Central memory CD8-positive, alpha-beta T cell (primary cell): ENCODE measurements at regions not wholly inside any gene's neighbourhood (a gene's known extent, or its start where the extent isn't known, plus 50 kb on each side); places are given as distances from the start of the nearest gene placed in this dataset.
"Not testable (repeated sequence)": the region's sequence is repeated elsewhere in the genome, so short reads cannot be mapped to it uniquely, and the experiment has no call there.

Experiments used
- ATAC-seq: fragments of 150-1000 bp; cut with Tn5 transposase; replicated peaks from 2 replicates; pipeline ENCODE4 v1.10.0; 2022; ENCODE audit warnings: mild to moderate bottlenecking, moderate FRiP score, moderate number of reproducible peaks; ENCODE audit not compliant: poor library complexity, severe bottlenecking; ENCODE audit errors: extremely low read depth
- DNase-seq, 2 donors: peaks; one replicate each; pipeline ENCODE4 v3.0.0; 2021; ENCODE audit warnings: low spot score in 2 of 2
- H3K27ac Mint-ChIP-seq: one replicate; pipeline ENCODE4 v1.8.0; 2022; ENCODE audit warnings: low read depth, mild to moderate bottlenecking, moderate library complexity, mixed read lengths
- H3K27me3 Mint-ChIP-seq: one replicate; pipeline ENCODE4 v1.8.0; 2022; ENCODE audit warnings: mixed read lengths
- H3K36me3 Mint-ChIP-seq: one replicate; pipeline ENCODE4 v1.8.0; 2022; ENCODE audit warnings: mild to moderate bottlenecking, moderate library complexity, mixed read lengths; ENCODE audit not compliant: insufficient read depth
- H3K4me1 Mint-ChIP-seq: one replicate; pipeline ENCODE4 v1.8.0; 2022; ENCODE audit warnings: mixed read lengths
- H3K4me3 Mint-ChIP-seq: one replicate; pipeline ENCODE4 v1.8.0; 2022; ENCODE audit warnings: mild to moderate bottlenecking, moderate library complexity, mixed read lengths
- H3K9me3 Mint-ChIP-seq: one replicate; pipeline ENCODE4 v1.8.0; 2022; ENCODE audit warnings: mixed read lengths

DNA sequence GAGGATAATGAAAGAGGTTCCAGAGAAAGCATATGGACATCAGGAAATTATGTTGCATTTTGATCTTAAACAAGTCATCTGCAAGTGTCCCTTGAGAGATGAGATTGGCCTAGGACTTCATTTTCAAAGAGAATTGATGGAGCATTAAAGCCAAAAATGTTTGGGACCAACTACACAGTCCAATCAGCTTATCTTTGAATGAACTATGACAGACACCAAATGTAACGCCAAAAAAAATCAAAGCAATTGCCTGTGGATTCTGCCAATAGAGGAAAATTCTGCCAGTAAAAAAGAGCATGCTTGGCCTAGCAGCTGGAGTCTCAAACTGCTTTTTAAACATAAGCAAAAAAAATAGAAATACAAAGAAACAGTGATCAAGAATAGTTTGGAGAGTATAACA, 594.5 kb upstream of the CHAC2 start:
- peaks cover 10% of the 10 kb centered on the region for H3K9me3 Mint-ChIP-seq
- ATAC-seq (no peak), DNase-seq (no peak)
- H3K4me1 Mint-ChIP-seq = no peaks in the 10 kb centered on the region
- no peaks in the 10 kb centered on the region for H3K27me3 Mint-ChIP-seq
- no peak overlapping the region for H3K4me3 Mint-ChIP-seq
- no peaks in the 10 kb centered on the region for H3K36me3 Mint-ChIP-seq
- H3K27ac Mint-ChIP-seq = no peak overlapping the region

DNA sequence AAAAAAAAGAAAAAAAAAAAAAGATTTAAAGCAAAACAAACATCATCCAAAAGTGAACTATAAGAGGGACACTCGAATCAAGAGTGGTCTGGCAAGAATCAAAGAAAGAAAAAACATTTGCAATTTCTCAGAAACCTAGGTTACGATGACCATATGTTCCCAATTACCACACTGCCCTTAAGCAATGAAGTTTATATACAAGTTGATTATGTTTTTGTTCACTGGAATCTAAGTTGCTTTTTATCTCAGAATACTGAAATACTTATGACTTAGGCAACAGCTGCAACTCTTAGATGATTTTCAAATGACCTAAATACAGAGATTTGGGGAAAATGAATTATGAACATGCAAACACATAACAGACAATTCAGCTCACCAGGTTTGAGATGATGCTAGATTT, 597.1 kb upstream of the CHAC2 start:
- Mint-ChIP-seq H3K9me3 (peaks cover 10% of the 10 kb centered on the region), H3K4me3 (no peak overlapping the region), H3K27ac (no peak overlapping the region), H3K36me3 (no peaks in the 10 kb centered on the region), H3K27me3 (no peaks in the 10 kb centered on the region), H3K4me1 (no peaks in the 10 kb centered on the region)
- no peak for DNase-seq
- ATAC-seq = no peak

DNA sequence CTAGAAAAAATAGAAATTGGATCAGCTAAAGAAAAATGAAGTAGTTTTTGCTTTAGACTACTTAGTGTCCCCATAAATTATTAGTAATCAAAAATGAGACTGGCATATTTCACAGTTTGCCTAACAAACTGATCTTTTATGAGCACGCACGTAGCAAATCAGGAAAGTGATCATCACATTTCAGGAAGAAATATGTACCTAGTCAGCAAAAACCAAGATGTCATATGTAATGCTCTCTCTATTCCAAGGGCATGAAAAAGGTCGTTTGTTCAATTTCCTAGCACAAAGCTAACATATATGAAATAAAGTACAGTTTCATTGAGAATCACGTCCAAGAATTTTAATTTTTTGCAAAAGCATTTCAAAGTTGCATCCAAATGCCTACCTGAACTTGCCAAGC, 600.4 kb upstream of the CHAC2 start:
- DNase-seq (no peak), ATAC-seq (no peak)
- Mint-ChIP-seq H3K27ac (no peak overlapping the region), H3K4me1 (no peaks in the 10 kb centered on the region), H3K27me3 (no peaks in the 10 kb centered on the region), H3K36me3 (no peaks in the 10 kb centered on the region), H3K4me3 (no peak overlapping the region), H3K9me3 (peaks cover 5% of the 10 kb centered on the region)

DNA sequence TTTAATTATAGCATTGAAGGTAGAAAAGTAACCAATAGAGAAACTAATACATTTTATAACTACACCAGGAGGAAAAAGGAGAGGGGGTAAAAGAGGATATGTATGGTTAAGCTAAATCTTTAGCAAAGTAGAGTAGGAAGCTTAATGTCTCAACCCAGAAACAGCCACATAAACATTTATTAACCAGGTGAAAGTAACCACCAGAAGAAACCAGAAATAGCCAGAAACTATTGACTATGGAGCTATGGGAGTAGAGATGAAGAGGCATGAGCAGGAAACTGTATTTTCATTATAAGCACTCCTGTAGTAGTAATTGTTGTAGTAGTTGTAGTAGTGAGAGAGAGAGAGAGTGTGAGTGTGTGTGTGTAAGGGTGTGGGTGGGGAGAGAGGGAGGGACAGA, 617.5 kb upstream of the CHAC2 start:
- peaks cover 12% of the 10 kb centered on the region for H3K9me3 Mint-ChIP-seq

DNA sequence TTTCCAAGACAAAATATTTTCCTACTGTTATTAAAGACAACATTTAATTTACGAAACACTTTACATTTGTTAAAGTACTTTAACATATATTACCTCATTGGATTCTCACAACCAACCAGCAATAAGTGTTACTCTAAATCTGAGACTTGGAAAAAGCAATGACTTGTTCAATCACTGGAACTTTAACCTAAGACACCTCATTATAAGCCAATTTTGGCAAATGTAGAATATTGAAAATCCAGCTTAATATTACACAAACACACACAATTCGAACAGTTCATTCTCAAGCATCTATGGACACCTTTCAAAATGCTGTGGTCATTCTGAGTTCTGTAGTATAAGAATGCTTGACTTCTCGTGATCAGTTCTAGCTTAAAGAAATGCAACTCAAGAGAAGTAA, 619.4 kb upstream of the CHAC2 start:
- Mint-ChIP-seq H3K36me3 (no peaks in the 10 kb centered on the region), H3K9me3 (peaks cover 17% of the 10 kb centered on the region), H3K27me3 (no peaks in the 10 kb centered on the region), H3K4me3 (no peak overlapping the region), H3K4me1 (no peaks in the 10 kb centered on the region), H3K27ac (no peak overlapping the region)
- no peak for ATAC-seq
- DNase-seq = no peak

More for the DNA sequence above, 617.5 kb upstream of the CHAC2 start:
- no peak for DNase-seq
- no peak overlapping the region for H3K4me3 Mint-ChIP-seq
- no peak overlapping the region for H3K27ac Mint-ChIP-seq
- no peaks in the 10 kb centered on the region for H3K36me3 Mint-ChIP-seq
- H3K4me1 Mint-ChIP-seq = no peaks in the 10 kb centered on the region
- no peak for ATAC-seq
- H3K27me3 Mint-ChIP-seq = no peaks in the 10 kb centered on the region

DNA sequence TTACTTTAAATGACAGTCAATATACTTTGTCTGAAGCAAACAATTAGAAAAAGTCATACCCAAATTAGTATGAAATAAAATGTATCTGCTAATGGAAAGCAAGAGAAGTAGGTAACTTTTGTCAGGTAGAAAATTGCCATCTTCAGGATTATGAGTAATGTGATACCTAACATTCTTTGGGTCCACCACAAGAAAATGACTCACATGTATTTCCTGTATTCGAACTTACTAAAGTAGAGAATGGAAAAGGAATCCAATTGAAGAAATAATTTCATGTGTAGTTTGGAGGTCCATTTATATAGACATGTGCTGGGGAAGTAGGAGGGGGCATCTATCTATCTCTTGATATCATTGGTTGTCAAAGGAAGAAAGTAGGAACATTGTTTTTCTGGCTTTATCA, 636.2 kb upstream of the CHAC2 start:
- ATAC-seq (no peak), DNase-seq (no peak)
- Mint-ChIP-seq H3K4me3 (no peak overlapping the region), H3K36me3 (no peaks in the 10 kb centered on the region), H3K27ac (no peak overlapping the region), H3K27me3 (no peaks in the 10 kb centered on the region), H3K9me3 (peaks cover 15% of the 10 kb centered on the region), H3K4me1 (no peaks in the 10 kb centered on the region)

DNA sequence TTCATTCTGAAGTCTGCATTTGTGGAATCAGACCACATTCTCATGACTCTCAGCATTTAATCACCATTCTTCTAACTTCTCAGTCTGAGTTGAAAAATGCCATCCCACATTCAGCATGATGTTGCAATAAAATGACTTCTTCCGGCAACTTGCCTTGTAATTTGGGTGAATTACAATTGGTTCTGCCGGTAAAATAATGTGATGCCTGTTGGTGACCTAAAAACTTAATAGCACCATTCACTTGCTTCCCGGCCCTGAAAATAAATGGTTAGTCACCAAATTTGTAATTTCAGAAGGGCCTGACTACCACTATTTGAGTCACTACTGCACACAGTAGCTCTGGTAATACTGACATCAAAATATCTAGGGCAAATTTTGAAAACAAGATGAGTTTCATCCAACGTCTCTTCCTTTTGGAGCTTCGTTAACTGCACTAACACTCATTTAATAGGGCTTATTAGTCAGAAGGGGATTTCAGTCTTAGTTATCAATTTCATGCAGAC, 637.1 kb upstream of the CHAC2 start:
- Mint-ChIP-seq H3K4me1 (no peaks in the 10 kb centered on the region), H3K9me3 (peaks cover 6% of the 10 kb centered on the region), H3K4me3 (no peak overlapping the region), H3K27ac (no peak overlapping the region), H3K36me3 (no peaks in the 10 kb centered on the region), H3K27me3 (no peaks in the 10 kb centered on the region)
- no peak for DNase-seq
- no peak for ATAC-seq

DNA sequence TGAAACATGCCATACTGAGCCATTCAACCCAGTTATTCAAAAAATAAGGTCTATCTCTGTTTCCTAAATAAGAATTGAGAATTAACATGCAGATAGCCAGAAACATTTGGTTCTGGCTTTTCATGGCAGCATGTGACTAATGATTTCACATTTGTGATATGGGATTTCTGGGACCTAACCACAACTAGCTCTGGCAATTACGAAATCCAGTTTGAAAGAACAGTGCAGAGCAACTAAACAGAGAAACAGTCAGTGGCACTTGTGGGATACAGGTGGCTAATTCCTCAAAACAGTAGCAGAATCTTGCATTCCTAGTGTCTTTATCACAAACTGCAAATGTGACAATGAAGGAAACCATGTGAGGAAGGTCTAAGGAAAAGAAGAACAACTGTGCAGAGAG, 637.8 kb upstream of the CHAC2 start:
- no peak overlapping the region for H3K4me3 Mint-ChIP-seq
- no peaks in the 10 kb centered on the region for H3K4me1 Mint-ChIP-seq
- H3K9me3 Mint-ChIP-seq = peaks cover 6% of the 10 kb centered on the region
- DNase-seq = no peak
- ATAC-seq = no peak
- no peaks in the 10 kb centered on the region for H3K36me3 Mint-ChIP-seq
- no peaks in the 10 kb centered on the region for H3K27me3 Mint-ChIP-seq
- no peak overlapping the region for H3K27ac Mint-ChIP-seq

DNA sequence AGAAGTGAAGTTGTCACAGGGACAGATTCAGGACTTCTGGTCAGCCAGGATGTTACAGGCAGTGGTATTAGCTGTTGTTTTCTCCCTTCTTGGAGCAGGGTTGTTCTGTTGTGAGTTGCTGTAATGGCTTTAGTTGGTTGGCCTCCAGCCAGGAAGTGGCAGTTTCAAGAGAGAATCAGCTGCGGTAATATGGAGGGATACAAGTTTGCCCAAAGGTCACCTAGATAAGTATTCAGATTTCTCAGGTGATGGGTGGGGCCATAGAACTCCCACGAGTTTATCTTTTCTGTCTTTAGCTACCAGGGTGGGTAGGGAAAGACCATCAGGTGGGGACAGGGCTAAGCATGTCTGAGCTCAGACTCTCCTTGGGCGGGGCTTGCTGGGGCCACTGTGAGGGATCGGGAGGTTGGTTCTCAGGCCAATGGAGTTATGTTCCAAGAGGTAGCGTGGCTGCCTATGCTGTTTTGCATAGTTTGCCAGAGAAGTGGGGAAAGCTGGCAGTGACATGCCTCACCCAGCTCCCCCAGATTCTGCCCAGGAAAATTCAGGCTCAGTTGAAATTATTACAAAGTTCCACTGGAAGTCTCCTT, 640.4 kb upstream of the CHAC2 start:
- H3K4me1 Mint-ChIP-seq = no peaks in the 10 kb centered on the region
- DNase-seq (no peak), ATAC-seq (no peak)
- no peak overlapping the region for H3K27ac Mint-ChIP-seq
- H3K27me3 Mint-ChIP-seq = no peaks in the 10 kb centered on the region
- no peak overlapping the region for H3K4me3 Mint-ChIP-seq
- H3K36me3 Mint-ChIP-seq = no peaks in the 10 kb centered on the region
- peaks cover 11% of the 10 kb centered on the region for H3K9me3 Mint-ChIP-seq

DNA sequence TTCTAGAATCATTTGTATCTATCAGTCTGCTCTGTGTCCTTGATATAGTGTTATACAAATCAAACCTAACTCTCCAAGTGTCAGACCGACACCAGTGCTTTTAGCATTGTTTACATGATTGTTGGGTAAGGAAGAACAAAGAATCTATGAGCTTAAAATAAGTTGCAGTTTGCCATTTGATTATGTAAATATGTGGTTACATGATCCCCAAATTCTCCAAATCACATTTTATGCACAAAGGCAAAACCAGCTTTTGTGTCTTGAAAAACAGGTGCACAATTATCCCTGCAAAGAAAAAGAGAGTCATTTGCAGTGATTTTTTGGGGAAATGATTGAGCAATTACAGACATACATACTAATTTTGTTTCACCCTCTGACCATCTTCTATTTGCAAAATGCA, 652.6 kb upstream of the CHAC2 start:
- no peaks in the 10 kb centered on the region for H3K9me3 Mint-ChIP-seq
- DNase-seq (no peak), ATAC-seq (no peak)
- no peak overlapping the region for H3K4me3 Mint-ChIP-seq
- no peaks in the 10 kb centered on the region for H3K4me1 Mint-ChIP-seq
- no peaks in the 10 kb centered on the region for H3K36me3 Mint-ChIP-seq
- no peak overlapping the region for H3K27ac Mint-ChIP-seq
- no peaks in the 10 kb centered on the region for H3K27me3 Mint-ChIP-seq

DNA sequence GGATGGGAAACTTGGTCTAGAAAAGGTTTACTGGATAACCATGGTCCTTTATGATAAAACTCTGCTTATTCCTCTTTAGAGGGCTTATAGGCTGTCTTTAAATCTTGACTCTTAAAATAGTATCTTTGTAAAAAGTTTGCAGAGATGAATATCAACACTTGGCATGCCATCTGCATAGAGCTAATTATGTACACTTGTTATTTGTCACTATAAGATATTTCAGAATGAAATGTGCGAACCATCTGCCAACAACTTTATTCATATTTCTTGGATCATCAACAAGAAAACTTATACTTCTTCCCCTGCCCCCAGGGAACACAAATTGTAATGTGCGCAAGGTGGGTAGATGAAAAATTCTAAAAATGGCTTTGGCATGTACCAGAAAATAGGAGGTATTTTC, 653.0 kb upstream of the CHAC2 start:
- Mint-ChIP-seq H3K4me3 (no peak overlapping the region), H3K27ac (no peak overlapping the region), H3K27me3 (no peaks in the 10 kb centered on the region), H3K4me1 (no peaks in the 10 kb centered on the region), H3K9me3 (no peaks in the 10 kb centered on the region), H3K36me3 (no peaks in the 10 kb centered on the region)
- DNase-seq = no peak
- no peak for ATAC-seq

DNA sequence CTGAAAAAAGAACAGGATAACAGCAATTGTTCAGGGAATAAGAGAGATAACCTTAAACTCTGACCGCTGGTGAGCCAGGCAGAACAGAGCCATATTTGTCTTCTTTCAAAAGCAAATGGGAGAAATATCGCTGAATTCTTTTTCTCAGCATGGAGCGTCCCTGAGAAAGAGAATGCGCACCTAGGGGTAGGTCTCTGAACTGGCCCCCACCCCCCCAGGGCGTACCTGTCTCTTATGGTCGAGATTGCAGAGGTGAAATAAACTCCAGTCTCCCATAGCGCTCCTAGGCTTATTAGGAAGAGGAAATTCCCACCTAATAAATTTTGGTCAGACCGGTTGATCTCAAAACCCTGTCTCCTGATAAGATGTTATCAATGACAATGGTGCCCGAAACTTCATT, 655.2 kb upstream of the CHAC2 start:
- H3K27ac Mint-ChIP-seq, H3K4me3 Mint-ChIP-seq, H3K27me3 Mint-ChIP-seq, ATAC-seq, H3K4me1 Mint-ChIP-seq, H3K9me3 Mint-ChIP-seq, DNase-seq, H3K36me3 Mint-ChIP-seq: not testable (repeated sequence)

DNA sequence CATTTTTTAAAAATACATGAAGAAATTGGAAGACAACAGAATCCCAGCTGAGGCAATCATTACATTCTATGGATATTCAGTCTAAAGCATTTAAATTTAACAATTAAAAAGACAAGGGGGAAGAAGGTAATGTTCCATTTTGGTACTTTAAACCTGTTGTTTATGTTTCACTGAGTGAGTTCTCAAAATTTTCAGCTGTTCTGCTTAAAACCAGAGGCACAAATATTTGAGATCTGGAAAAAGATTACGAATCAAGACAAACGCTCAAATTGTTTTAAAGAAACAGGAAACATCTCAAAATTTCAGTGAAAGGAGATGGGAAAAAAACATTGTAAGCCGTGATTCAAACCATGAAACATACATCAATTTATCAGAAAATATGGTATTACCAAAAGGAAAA, 656.2 kb upstream of the CHAC2 start:
- Mint-ChIP-seq H3K27ac (no peak overlapping the region), H3K4me3 (no peak overlapping the region), H3K9me3 (peaks cover 6% of the 10 kb centered on the region), H3K36me3 (no peaks in the 10 kb centered on the region), H3K4me1 (no peaks in the 10 kb centered on the region), H3K27me3 (no peaks in the 10 kb centered on the region)
- no peak for DNase-seq
- ATAC-seq = no peak

DNA sequence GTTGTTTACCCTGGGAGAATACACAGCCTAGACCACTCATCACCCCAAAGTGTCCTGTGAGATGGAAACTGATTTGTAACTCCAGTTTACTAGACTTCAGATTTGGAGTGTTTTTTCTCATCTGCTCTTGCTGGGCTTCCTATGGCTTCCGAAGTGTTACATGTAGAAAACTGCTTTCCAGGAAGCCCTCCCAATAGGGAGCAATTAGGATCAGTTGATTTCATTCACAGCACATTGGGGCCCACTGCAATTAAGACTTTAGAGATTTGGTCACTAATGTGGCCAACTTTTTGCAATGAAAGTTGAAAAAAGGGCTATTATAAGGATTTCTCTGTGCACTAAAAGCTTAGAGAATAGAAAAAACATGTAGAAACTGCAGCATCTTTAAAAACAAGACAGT, 656.6 kb upstream of the CHAC2 start:
- DNase-seq (no peak), ATAC-seq (no peak)
- no peak overlapping the region for H3K27ac Mint-ChIP-seq
- H3K9me3 Mint-ChIP-seq = peaks cover 6% of the 10 kb centered on the region
- no peaks in the 10 kb centered on the region for H3K36me3 Mint-ChIP-seq
- no peak overlapping the region for H3K4me3 Mint-ChIP-seq
- no peaks in the 10 kb centered on the region for H3K4me1 Mint-ChIP-seq
- no peaks in the 10 kb centered on the region for H3K27me3 Mint-ChIP-seq
